Heart right ventricle (tissue), 16 donors: ENCODE measurements at regions not wholly inside any gene's neighbourhood (a gene's known extent, or its start where the extent isn't known, plus 50 kb on each side); places are given as distances from the start of the nearest gene placed in this dataset.
"Not testable (repeated sequence)": the region's sequence is repeated elsewhere in the genome, so short reads cannot be mapped to it uniquely, and the experiment has no call there.

ENCODE experiments used
- ATAC-seq, 8 donors: fragments of 200-7000 bp; cut with Tn5 transposase; one replicate each; pipeline ENCODE4 v1.9.1; 2020; ENCODE audit warnings: mild to moderate bottlenecking in 8 of 8, moderate library complexity in 8 of 8, moderate number of reproducible peaks in 1 of 8
- DNase-seq, 2 donors: peaks; one replicate each; pipeline ENCODE4 v3.0.0-alpha.2; 2020
- H3K27ac ChIP-seq, 10 donors: fragments of 200-600 bp; sonication (generic) in 2 of 10; one replicate each; pipeline versions ENCODE4 v1.5.0 to v1.8.0; 2020 to 2022; ENCODE audit warnings: mild to moderate bottlenecking in 3 of 10
- H3K27me3 ChIP-seq, 7 donors: fragments of 200-600 bp; one replicate each; pipeline ENCODE4 v1.8.0; 2021 to 2022; ENCODE audit warnings: mild to moderate bottlenecking in 2 of 7
- H3K36me3 ChIP-seq, 9 donors: fragments of 200-600 bp; sonication (generic) in 1 of 9; one replicate each; pipeline versions ENCODE4 v1.5.0 to v1.8.0; 2020 to 2022; ENCODE audit warnings: mild to moderate bottlenecking in 2 of 9
- H3K4me1 ChIP-seq, 9 donors: fragments of 200-600 bp; sonication (generic) in 1 of 9; one replicate each; pipeline versions ENCODE4 v1.5.0 to v1.8.0; 2020 to 2022; ENCODE audit warnings: mild to moderate bottlenecking in 4 of 9
- H3K4me3 ChIP-seq, 10 donors: fragments of 200-600 bp; sonication (generic) in 2 of 10; one replicate each; pipeline versions ENCODE4 v1.5.0 to v1.8.0; 2020 to 2022; ENCODE audit warnings: mild to moderate bottlenecking in 7 of 10, moderate library complexity in 2 of 10
- H3K9me3 ChIP-seq, 11 donors: fragments of 200-600 bp in 10 of 11; sonication (generic) in 2 of 11; one replicate each; pipeline versions ENCODE4 v1.5.0 to v1.8.0; 2013 to 2022; ENCODE audit warnings: mild to moderate bottlenecking in 2 of 11, control low read depth in 1 of 11, moderate library complexity in 1 of 11
- CTCF ChIP-seq, 9 donors: fragments of 200-600 bp; sonication (generic) in 2 of 9; IDR thresholded peaks; one replicate each; pipeline versions ENCODE4 v1.5.0 to v1.8.0; 2021 to 2022; ENCODE audit warnings: antibody characterized with exemption in 9 of 9, mild to moderate bottlenecking in 5 of 9, moderate library complexity in 1 of 9
- WGBS, 2 donors: extraction: QIAGEN DNeasy Blood & Tissue Kit; methylation state at CpG; one replicate each; pipeline ENCODE4 v1.1.7; 2013; ENCODE audit warnings: inconsistent platforms in 1 of 2; 5-methylcytosine and 5-hydroxymethylcytosine counted together
- intact Hi-C, 10 donors: fragments of 100-400 bp; cut with DNase I; formaldehyde crosslinking; loops; one replicate each; pipeline versions ENCODE4 v1.11.1 to v1.14.2; 2022
- donor health status: Arrhythmogenic right ventricular cardiomyopathy.
- donor health status: ischemic (EF 13 %, LVEDD 7.1; RV severe dilation, severe dysfunction).
- donor health status: healthy with polysubstance abuse.
- donor health status: DM: no; HTN: yes; CAD: no.
- donor health status: DM: no; HTN: no; CAD: no.
- donor health status: ischemic (EF 25% LVEDD 6.9; RV normal size, moderate dysfunction).
- donor health status: ischemic (EF 25% LVEDD 5.7; RV mildly dilated, moderate dysfunction).
- donor health status: healthy.
- donor health status: DM: yes; HTN: yes; CAD: no.
- donor health status: Ischemic cardiomyopathy.
- donor health status: ischemic (EF 35%, LVEDD 5.7; RV mildly dilated, moderate dysfunction).
- donor health status: nonischemic (EF 11% LVEDD 7.7; RV severe dilation, severe dysfunction).
- donor health status: DM: yes; HTN: yes; CAD: no.
- donor health status: PGD.
- donor health status: ischemic (EF 29% LVEDD 5.4; RV normal size, mild dysfunction).
- donor health status: nonischemic (EF 23%, LVEDD 6.1; RV moderate dilation, normal function).

GRCh38 chr13:98075048-98075447 lies 67.8 kb upstream of the FARP1 start:
- DNase-seq (no peak), ATAC-seq (no peak)
- Histone ChIP-seq H3K36me3 (no peaks in the 10 kb centered on the region), H3K4me3 (no peak overlapping the region), H3K27ac (no peak overlapping the region), H3K9me3 (no peaks in the 10 kb centered on the region), H3K27me3 (peaks cover 0 to 3% (median 0%) of the 10 kb centered on the region in 7 donors), H3K4me1 (no peaks in the 10 kb centered on the region)
- TF ChIP-seq CTCF (IDR thresholded peaks at IDR 0.05): no peak
- intact Hi-C loops: no loop called here
- 76 to 92% methylated on average over 3 of the region's 3 CpGs for WGBS, 2 donors

- DNase-seq, H3K27me3 ChIP-seq, ATAC-seq, H3K27ac ChIP-seq, H3K4me1 ChIP-seq, intact Hi-C loops, H3K4me3 ChIP-seq, H3K36me3 ChIP-seq, H3K9me3 ChIP-seq: not testable (repeated sequence)
- 93 to 95% methylated on average over 18 to 25 of the region's 25 CpGs for WGBS, 2 donors
Measured at GRCh38 chr13:98076309-98076708, 66.6 kb upstream of the FARP1 start.

- no peak for DNase-seq
- TF ChIP-seq CTCF (IDR thresholded peaks at IDR 0.05): no peak
- H3K27me3 ChIP-seq: no peaks in the 10 kb centered on the region
- intact Hi-C loops: no loop called here
- no peaks in the 10 kb centered on the region for H3K36me3 ChIP-seq
- H3K27ac ChIP-seq: no peak overlapping the region
- H3K4me3 ChIP-seq: no peak overlapping the region
- peaks cover 0 to 3% (median 0%) of the 10 kb centered on the region in 11 donors for H3K9me3 ChIP-seq
- no peak for ATAC-seq
- 64 to 68% methylated on average over 5 of the region's 5 CpGs for WGBS, 2 donors
- H3K4me1 ChIP-seq: no peaks in the 10 kb centered on the region
Measured at GRCh38 chr13:98080280-98080679, 62.6 kb upstream of the FARP1 start.

GRCh38 chr13:98083507-98083906 lies 59.4 kb upstream of the FARP1 start:
- intact Hi-C loops: no loop called here
- Histone ChIP-seq H3K27ac (no peak overlapping the region), H3K9me3 (peaks cover 0 to 3% (median 0%) of the 10 kb centered on the region in 11 donors), H3K36me3 (no peaks in the 10 kb centered on the region), H3K4me1 (no peaks in the 10 kb centered on the region), H3K27me3 (no peaks in the 10 kb centered on the region), H3K4me3 (no peak overlapping the region)
- ATAC-seq: peak in 5 of 8 donors; percentile 42 to 72 (median 57)
- 54 to 60% methylated on average over 6 of the region's 6 CpGs for WGBS, 2 donors
- DNase-seq: no peak
- peak in 2 of 9 donors; percentile 8 to 10 for TF ChIP-seq CTCF (IDR thresholded peaks at IDR 0.05)

- no peak for TF ChIP-seq CTCF (IDR thresholded peaks at IDR 0.05)
- ATAC-seq (no peak), DNase-seq (no peak)
- Histone ChIP-seq H3K27me3 (no peaks in the 10 kb centered on the region), H3K9me3 (peaks cover 0 to 3% (median 0%) of the 10 kb centered on the region in 11 donors), H3K27ac (no peak overlapping the region), H3K4me1 (no peaks in the 10 kb centered on the region), H3K36me3 (no peaks in the 10 kb centered on the region), H3K4me3 (no peak overlapping the region)
- intact Hi-C loops: no loop called here
- WGBS, 2 donors: 91 to 95% methylated on average over 3 of the region's 3 CpGs
Measured at GRCh38 chr13:98083936-98084335, 59.0 kb upstream of the FARP1 start.
